ENCODE measurements at regions not wholly inside any gene's neighbourhood (a gene's known extent, or its start where the extent isn't known, plus 50 kb on each side); places are given as distances from the start of the nearest gene placed in this dataset.

GRCh38 chr5:20618340-20618739, 630.3 kb upstream of the CDH18 start:
- DNase-seq, result no peak

GRCh38 chr5:20617841-20618240, 629.8 kb upstream of the CDH18 start:
- DNase-seq, result no peak

- no peak for DNase-seq
Observed at GRCh38 chr5:20615888-20616563, 628.0 kb upstream of the CDH18 start.

GRCh38 chr5:20611620-20612019, 623.6 kb upstream of the CDH18 start:
- no peak for DNase-seq

GRCh38 chr5:20610681-20611080, 622.7 kb upstream of the CDH18 start:
- DNase-seq, result no peak

- DNase-seq, result no peak
Observed at GRCh38 chr5:20609126-20609525, 621.1 kb upstream of the CDH18 start.

- no peak for DNase-seq
Observed at GRCh38 chr5:20608567-20608966, 620.6 kb upstream of the CDH18 start.

- DNase-seq, result no peak
Observed at GRCh38 chr5:20605732-20606525, 617.9 kb upstream of the CDH18 start.

- DNase-seq, result no peak
Observed at GRCh38 chr5:20604992-20605391, 617.0 kb upstream of the CDH18 start.

GRCh38 chr5:20601678-20602100, 613.7 kb upstream of the CDH18 start:
- no peak for DNase-seq

GRCh38 chr5:20590356-20590755, 602.4 kb upstream of the CDH18 start:
- no peak for DNase-seq

- no peak for DNase-seq
Observed at GRCh38 chr5:20575571-20575970, 587.6 kb upstream of the CDH18 start.

- no peak for DNase-seq
Observed at GRCh38 chr5:20574576-20574975, 586.6 kb upstream of the CDH18 start.

GRCh38 chr5:20572614-20573013, 584.6 kb upstream of the CDH18 start:
- no peak for DNase-seq

GRCh38 chr5:20570486-20570885, 582.5 kb upstream of the CDH18 start:
- no peak for DNase-seq

- DNase-seq, result no peak
Observed at GRCh38 chr5:20562544-20562943, 574.5 kb upstream of the CDH18 start.

GRCh38 chr5:20559845-20560244, 571.8 kb upstream of the CDH18 start:
- no peak for DNase-seq

GRCh38 chr5:20556115-20556763, 568.2 kb upstream of the CDH18 start:
- DNase-seq, result no peak

GRCh38 chr5:20555034-20555433, 567.0 kb upstream of the CDH18 start:
- no peak for DNase-seq

- no peak for DNase-seq
Observed at GRCh38 chr5:20554001-20554400, 566.0 kb upstream of the CDH18 start.

GRCh38 chr5:20537911-20538703, 550.1 kb upstream of the CDH18 start:
- no peak for DNase-seq

- DNase-seq, result no peak
Observed at GRCh38 chr5:20536813-20537212, 548.8 kb upstream of the CDH18 start.

- DNase-seq, result no peak
Observed at GRCh38 chr5:20536341-20536740, 548.3 kb upstream of the CDH18 start.
